Gastroesophageal sphincter (tissue), 3 donors: ENCODE measurements at regions not wholly inside any gene's neighbourhood (a gene's known extent, or its start where the extent isn't known, plus 50 kb on each side); places are given as distances from the start of the nearest gene placed in this dataset.

ENCODE experiments used
- CTCF ChIP-seq, 4 experiments: fragments of 200-600 bp in 2 of 4; fragments of 450-650 bp in 2 of 4; sonication (generic) in 1 of 4; IDR thresholded peaks; one replicate each; pipeline ENCODE4 v1.5.1; 2017 to 2019; ENCODE audit warnings: antibody characterized with exemption in 4 of 4, mild to moderate bottlenecking in 2 of 4, moderate library complexity in 2 of 4
- POLR2AphosphoS5 ChIP-seq: sonication (generic); formaldehyde crosslinking; IDR thresholded peaks from one replicate; pipeline ENCODE4 v1.6.1; 2017; ENCODE audit warnings: antibody characterized with exemption

- TF ChIP-seq CTCF (IDR thresholded peaks at IDR 0.05) (no peak), POLR2AphosphoS5 (no peak)
Observed at GRCh38 chr11:97800891-97801290, 1219.9 kb upstream of the CNTN5 start.
